ENCODE measurements at regions not wholly inside any gene's neighbourhood (a gene's known extent, or its start where the extent isn't known, plus 50 kb on each side); places are given as distances from the start of the nearest gene placed in this dataset.
"Not testable (repeated sequence)": the region's sequence is repeated elsewhere in the genome, so short reads cannot be mapped to it uniquely, and the experiment has no call there.

- Mint-ChIP-seq H3K4me1 (ENCODE audit: unreplicated experiment) (peaks cover 21% of the 10 kb centered on the region), H3K27ac (ENCODE audit: unreplicated experiment) (no peak overlapping the region), H3K4me3 (ENCODE audit: unreplicated experiment) (no peak overlapping the region), H3K27me3 (ENCODE audit: unreplicated experiment) (no peaks in the 10 kb centered on the region), H3K9me3 (ENCODE audit: unreplicated experiment) (no peaks in the 10 kb centered on the region), H3K36me3 (ENCODE audit: low read depth, unreplicated experiment) (no peaks in the 10 kb centered on the region)
- TF ChIP-seq, protein P1, sequence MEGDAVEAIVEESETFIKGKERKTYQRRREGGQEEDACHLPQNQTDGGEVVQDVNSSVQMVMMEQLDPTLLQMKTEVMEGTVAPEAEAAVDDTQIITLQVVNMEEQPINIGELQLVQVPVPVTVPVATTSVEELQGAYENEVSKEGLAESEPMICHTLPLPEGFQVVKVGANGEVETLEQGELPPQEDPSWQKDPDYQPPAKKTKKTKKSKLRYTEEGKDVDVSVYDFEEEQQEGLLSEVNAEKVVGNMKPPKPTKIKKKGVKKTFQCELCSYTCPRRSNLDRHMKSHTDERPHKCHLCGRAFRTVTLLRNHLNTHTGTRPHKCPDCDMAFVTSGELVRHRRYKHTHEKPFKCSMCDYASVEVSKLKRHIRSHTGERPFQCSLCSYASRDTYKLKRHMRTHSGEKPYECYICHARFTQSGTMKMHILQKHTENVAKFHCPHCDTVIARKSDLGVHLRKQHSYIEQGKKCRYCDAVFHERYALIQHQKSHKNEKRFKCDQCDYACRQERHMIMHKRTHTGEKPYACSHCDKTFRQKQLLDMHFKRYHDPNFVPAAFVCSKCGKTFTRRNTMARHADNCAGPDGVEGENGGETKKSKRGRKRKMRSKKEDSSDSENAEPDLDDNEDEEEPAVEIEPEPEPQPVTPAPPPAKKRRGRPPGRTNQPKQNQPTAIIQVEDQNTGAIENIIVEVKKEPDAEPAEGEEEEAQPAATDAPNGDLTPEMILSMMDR (IDR thresholded peaks at IDR 0.05; ENCODE audit: unreplicated experiment), result no peak
- no peak for DNase-seq (ENCODE audit: low spot score)
These were observed 89.1 kb upstream of the PARD3 start for GRCh38 chr10:34904191-34904590.

DNA sequence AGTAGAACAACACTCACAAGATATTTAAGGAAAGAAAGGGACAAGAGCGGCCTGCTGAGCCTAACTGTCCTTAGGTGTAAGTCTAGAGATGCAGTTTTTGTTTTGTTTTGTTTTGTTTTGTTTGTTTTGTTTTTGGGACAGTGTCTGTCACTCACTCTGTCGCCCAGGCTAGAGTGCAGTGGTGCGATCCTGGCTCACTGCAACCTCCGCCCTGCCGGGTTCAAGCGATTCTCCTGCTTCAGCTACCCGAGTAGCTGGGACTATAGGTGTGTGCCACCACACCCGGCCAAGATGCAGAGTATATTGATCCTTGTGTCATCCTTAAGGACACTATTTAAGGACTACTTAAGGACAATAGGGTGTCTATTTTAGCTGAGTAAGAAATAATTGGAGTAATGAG lies 84.1 kb upstream of the PARD3 start:
- DNase-seq (ENCODE audit: low spot score), result no peak
- Mint-ChIP-seq H3K4me3 (ENCODE audit: unreplicated experiment) (no peak overlapping the region), H3K9me3 (ENCODE audit: unreplicated experiment) (no peaks in the 10 kb centered on the region), H3K36me3 (ENCODE audit: low read depth, unreplicated experiment) (no peaks in the 10 kb centered on the region), H3K27ac (ENCODE audit: unreplicated experiment) (no peak overlapping the region), H3K4me1 (ENCODE audit: unreplicated experiment) (no peaks in the 10 kb centered on the region), H3K27me3 (ENCODE audit: unreplicated experiment) (no peaks in the 10 kb centered on the region)
- TF ChIP-seq, protein P1 (IDR thresholded peaks at IDR 0.05; ENCODE audit: unreplicated experiment), result no peak

DNA sequence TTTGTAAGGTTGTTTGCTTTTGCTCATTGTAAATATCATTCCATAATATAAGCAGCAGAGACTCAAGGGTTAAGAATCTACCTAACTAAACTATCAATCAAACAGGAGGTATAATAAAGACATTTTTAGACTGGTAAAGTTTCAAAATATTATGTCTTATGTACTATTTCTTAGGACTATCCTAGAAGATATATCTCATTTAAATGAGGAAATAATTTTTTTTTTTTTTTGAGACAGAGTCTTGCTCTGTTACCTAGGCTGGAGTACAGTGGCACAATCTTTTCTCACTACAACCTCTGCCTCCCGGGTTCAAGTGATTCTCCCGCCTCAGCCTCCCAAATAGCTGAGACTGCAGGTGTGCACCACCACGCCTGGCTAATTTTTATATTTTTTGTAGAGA lies 80.9 kb upstream of the PARD3 start:
- no peaks in the 10 kb centered on the region for H3K9me3 Mint-ChIP-seq (ENCODE audit: unreplicated experiment)
- no peaks in the 10 kb centered on the region for H3K27me3 Mint-ChIP-seq (ENCODE audit: unreplicated experiment)
- no peaks in the 10 kb centered on the region for H3K36me3 Mint-ChIP-seq (ENCODE audit: low read depth, unreplicated experiment)
- TF ChIP-seq, protein P1 (IDR thresholded peaks at IDR 0.05; ENCODE audit: unreplicated experiment), result no peak
- H3K4me1 Mint-ChIP-seq (ENCODE audit: unreplicated experiment), result peaks cover 3% of the 10 kb centered on the region
- DNase-seq (ENCODE audit: low spot score), result no peak
- H3K27ac Mint-ChIP-seq (ENCODE audit: unreplicated experiment), result no peak overlapping the region
- no peak overlapping the region for H3K4me3 Mint-ChIP-seq (ENCODE audit: unreplicated experiment)

- peaks cover 11% of the 10 kb centered on the region for H3K4me1 Mint-ChIP-seq (ENCODE audit: unreplicated experiment)
- H3K27ac Mint-ChIP-seq (ENCODE audit: unreplicated experiment); H3K27me3 Mint-ChIP-seq (ENCODE audit: unreplicated experiment); DNase-seq (ENCODE audit: low spot score); H3K4me3 Mint-ChIP-seq (ENCODE audit: unreplicated experiment); H3K9me3 Mint-ChIP-seq (ENCODE audit: unreplicated experiment); H3K36me3 Mint-ChIP-seq (ENCODE audit: low read depth, unreplicated experiment): not testable (repeated sequence)
These were observed 80.0 kb upstream of the PARD3 start for GRCh38 chr10:34895046-34895445.

DNA sequence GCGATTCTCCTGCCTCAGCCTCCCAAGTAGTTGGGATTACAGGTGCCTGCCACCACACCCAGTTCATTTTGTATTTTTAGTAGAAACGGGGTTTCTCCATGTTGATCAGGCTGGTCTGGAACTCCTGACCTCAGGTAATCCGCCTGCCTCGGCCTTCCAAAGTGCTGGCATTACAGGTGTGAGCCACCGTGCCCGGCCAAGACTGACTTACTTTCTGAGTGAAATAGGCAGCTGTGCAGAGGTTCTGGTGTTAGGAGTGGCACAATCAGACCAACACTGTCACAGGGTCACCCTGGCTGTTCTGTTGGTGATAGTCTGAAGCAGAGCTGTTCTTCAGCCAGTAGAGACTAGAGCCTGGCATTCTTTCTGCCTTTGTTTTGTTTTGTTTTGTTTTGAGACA lies 77.4 kb upstream of the PARD3 start:
- peaks cover 11% of the 10 kb centered on the region for H3K4me1 Mint-ChIP-seq (ENCODE audit: unreplicated experiment)
- not testable (repeated sequence) for DNase-seq (ENCODE audit: low spot score); H3K36me3 Mint-ChIP-seq (ENCODE audit: low read depth, unreplicated experiment); H3K4me3 Mint-ChIP-seq (ENCODE audit: unreplicated experiment); H3K27me3 Mint-ChIP-seq (ENCODE audit: unreplicated experiment); H3K9me3 Mint-ChIP-seq (ENCODE audit: unreplicated experiment); H3K27ac Mint-ChIP-seq (ENCODE audit: unreplicated experiment)

DNA sequence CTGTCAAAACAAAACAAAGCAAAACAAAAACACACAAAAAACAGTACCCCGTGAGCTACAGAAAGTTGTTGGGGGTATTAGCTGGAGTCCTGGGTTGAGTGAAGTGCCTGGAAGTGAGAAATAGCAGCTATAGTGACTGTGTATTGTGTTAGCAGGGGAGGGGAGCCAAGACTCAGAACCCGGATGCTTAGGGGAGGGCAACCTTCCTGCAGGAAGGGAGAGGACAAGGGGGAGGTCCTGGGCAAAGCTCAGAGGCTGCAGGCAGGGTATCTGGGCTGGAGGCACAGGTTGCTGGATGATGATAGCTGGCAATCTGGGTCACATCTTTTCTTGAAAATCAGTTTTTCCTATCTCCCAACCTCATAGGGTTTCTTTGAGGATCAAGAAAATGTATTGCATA lies 75.8 kb upstream of the PARD3 start:
- TF ChIP-seq, protein P1 (IDR thresholded peaks at IDR 0.05; ENCODE audit: unreplicated experiment), result no peak
- peaks cover 11% of the 10 kb centered on the region for H3K4me1 Mint-ChIP-seq (ENCODE audit: unreplicated experiment)
- H3K9me3 Mint-ChIP-seq (ENCODE audit: unreplicated experiment), result no peaks in the 10 kb centered on the region
- H3K27ac Mint-ChIP-seq (ENCODE audit: unreplicated experiment), result peak overlapping the region; percentile 49
- no peaks in the 10 kb centered on the region for H3K36me3 Mint-ChIP-seq (ENCODE audit: low read depth, unreplicated experiment)
- no peak overlapping the region for H3K4me3 Mint-ChIP-seq (ENCODE audit: unreplicated experiment)
- H3K27me3 Mint-ChIP-seq (ENCODE audit: unreplicated experiment), result no peaks in the 10 kb centered on the region
- DNase-seq (ENCODE audit: low spot score), result peak; percentile 38
